ENCODE measurements at regions not wholly inside any gene's neighbourhood (a gene's known extent, or its start where the extent isn't known, plus 50 kb on each side); places are given as distances from the start of the nearest gene placed in this dataset.

- no peak for TF ChIP-seq CTCF (conservative IDR thresholded peaks at IDR 0.05)
- TF ChIP-seq EZH2 (IDR thresholded peaks at IDR 0.05; ENCODE audit: low read depth), result no peak
These were observed 93.9 kb upstream of the ANKRD50 start for GRCh38 chr4:124806403-124806802.
